ENCODE measurements at regions not wholly inside any gene's neighbourhood (a gene's known extent, or its start where the extent isn't known, plus 50 kb on each side); places are given as distances from the start of the nearest gene placed in this dataset.

- peak; percentile 89 for FAIRE-seq
- no peak for TF ChIP-seq POLR2A (IDR thresholded peaks at IDR 0.05; ENCODE audit: low read depth, low read length)
- peak; percentile 9 for DNase-seq (ENCODE audit: insufficient read length, low spot score)
Observed at GRCh38 chr3:30511524-30512251, 94.7 kb upstream of the TGFBR2 start.

GRCh38 chr3:30512576-30512975 lies 93.8 kb upstream of the TGFBR2 start:
- DNase-seq (ENCODE audit: insufficient read length, low spot score) = no peak
- TF ChIP-seq POLR2A (IDR thresholded peaks at IDR 0.05; ENCODE audit: low read depth, low read length) = no peak
- FAIRE-seq = no peak

GRCh38 chr3:30513374-30514152 lies 92.8 kb upstream of the TGFBR2 start:
- no peak for TF ChIP-seq POLR2A (IDR thresholded peaks at IDR 0.05; ENCODE audit: low read depth, low read length)
- FAIRE-seq (no peak), DNase-seq (ENCODE audit: insufficient read length, low spot score) (no peak)

- peak; percentile 61 for FAIRE-seq
- TF ChIP-seq POLR2A (IDR thresholded peaks at IDR 0.05; ENCODE audit: low read depth, low read length) = no peak
- DNase-seq (ENCODE audit: insufficient read length, low spot score) = no peak
Observed at GRCh38 chr3:30516238-30516637, 90.2 kb upstream of the TGFBR2 start.

GRCh38 chr3:30518181-30518864 lies 88.1 kb upstream of the TGFBR2 start:
- no peak for FAIRE-seq
- DNase-seq (ENCODE audit: insufficient read length, low spot score) = no peak
- no peak for TF ChIP-seq POLR2A (IDR thresholded peaks at IDR 0.05; ENCODE audit: low read depth, low read length)

GRCh38 chr3:30518872-30519271 lies 87.5 kb upstream of the TGFBR2 start:
- TF ChIP-seq POLR2A (IDR thresholded peaks at IDR 0.05; ENCODE audit: low read depth, low read length) = no peak

GRCh38 chr3:30520699-30521098 lies 85.7 kb upstream of the TGFBR2 start:
- DNase-seq (ENCODE audit: insufficient read length, low spot score) (no peak), FAIRE-seq (no peak)
- TF ChIP-seq POLR2A (IDR thresholded peaks at IDR 0.05; ENCODE audit: low read depth, low read length) = no peak

More at GRCh38 chr3:30518872-30519271, 87.5 kb upstream of the TGFBR2 start:
- DNase-seq (ENCODE audit: insufficient read length, low spot score) (no peak), FAIRE-seq (no peak)

GRCh38 chr3:30521156-30521715 lies 85.2 kb upstream of the TGFBR2 start:
- DNase-seq (ENCODE audit: insufficient read length, low spot score) = no peak
- FAIRE-seq = no peak
- no peak for TF ChIP-seq POLR2A (IDR thresholded peaks at IDR 0.05; ENCODE audit: low read depth, low read length)

- FAIRE-seq (no peak), DNase-seq (ENCODE audit: insufficient read length, low spot score) (no peak)
Observed at GRCh38 chr3:30522476-30522875, 83.9 kb upstream of the TGFBR2 start.

GRCh38 chr3:30523366-30523765 lies 83.0 kb upstream of the TGFBR2 start:
- DNase-seq (ENCODE audit: insufficient read length, low spot score) (no peak), FAIRE-seq (no peak)

More at GRCh38 chr3:30522476-30522875, 83.9 kb upstream of the TGFBR2 start:
- no peak for TF ChIP-seq POLR2A (IDR thresholded peaks at IDR 0.05; ENCODE audit: low read depth, low read length)

GRCh38 chr3:30524357-30525040 lies 81.9 kb upstream of the TGFBR2 start:
- no peak for TF ChIP-seq POLR2A (IDR thresholded peaks at IDR 0.05; ENCODE audit: low read depth, low read length)
- DNase-seq (ENCODE audit: insufficient read length, low spot score) = no peak
- FAIRE-seq = peak; percentile 23

More at GRCh38 chr3:30523366-30523765, 83.0 kb upstream of the TGFBR2 start:
- no peak for TF ChIP-seq POLR2A (IDR thresholded peaks at IDR 0.05; ENCODE audit: low read depth, low read length)

GRCh38 chr3:30526031-30526430 lies 80.4 kb upstream of the TGFBR2 start:
- no peak for TF ChIP-seq POLR2A (IDR thresholded peaks at IDR 0.05; ENCODE audit: low read depth, low read length)
- FAIRE-seq (no peak), DNase-seq (ENCODE audit: insufficient read length, low spot score) (no peak)

GRCh38 chr3:30527186-30527585 lies 79.2 kb upstream of the TGFBR2 start:
- FAIRE-seq = no peak

More at GRCh38 chr3:30527186-30527585, 79.2 kb upstream of the TGFBR2 start:
- no peak for DNase-seq (ENCODE audit: insufficient read length, low spot score)
- TF ChIP-seq POLR2A (IDR thresholded peaks at IDR 0.05; ENCODE audit: low read depth, low read length) = no peak

All from H54 (cell line).